ENCODE measurements at regions not wholly inside any gene's neighbourhood (a gene's known extent, or its start where the extent isn't known, plus 50 kb on each side); places are given as distances from the start of the nearest gene placed in this dataset.

DNA sequence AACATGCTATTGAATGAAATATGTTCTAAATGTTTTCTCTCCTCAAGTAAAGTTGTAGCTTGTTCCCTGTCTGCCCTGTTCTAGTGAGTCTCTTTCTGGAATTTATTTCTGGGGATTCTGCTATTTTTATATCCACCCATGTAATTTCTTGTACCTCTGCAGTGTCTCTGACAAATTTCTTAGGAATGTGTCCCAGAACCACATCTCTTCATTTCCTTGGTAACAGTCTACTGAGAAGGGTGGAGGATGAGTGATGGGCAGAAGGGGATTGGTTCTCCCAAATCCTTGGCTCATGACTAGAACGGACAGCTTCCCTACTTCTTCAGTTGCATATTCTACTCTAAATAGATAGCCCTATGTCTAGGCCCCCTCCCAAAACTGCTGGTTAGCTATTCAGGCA is 490.6 kb upstream of the LINC00305 start:
- TF ChIP-seq, protein P1, sequence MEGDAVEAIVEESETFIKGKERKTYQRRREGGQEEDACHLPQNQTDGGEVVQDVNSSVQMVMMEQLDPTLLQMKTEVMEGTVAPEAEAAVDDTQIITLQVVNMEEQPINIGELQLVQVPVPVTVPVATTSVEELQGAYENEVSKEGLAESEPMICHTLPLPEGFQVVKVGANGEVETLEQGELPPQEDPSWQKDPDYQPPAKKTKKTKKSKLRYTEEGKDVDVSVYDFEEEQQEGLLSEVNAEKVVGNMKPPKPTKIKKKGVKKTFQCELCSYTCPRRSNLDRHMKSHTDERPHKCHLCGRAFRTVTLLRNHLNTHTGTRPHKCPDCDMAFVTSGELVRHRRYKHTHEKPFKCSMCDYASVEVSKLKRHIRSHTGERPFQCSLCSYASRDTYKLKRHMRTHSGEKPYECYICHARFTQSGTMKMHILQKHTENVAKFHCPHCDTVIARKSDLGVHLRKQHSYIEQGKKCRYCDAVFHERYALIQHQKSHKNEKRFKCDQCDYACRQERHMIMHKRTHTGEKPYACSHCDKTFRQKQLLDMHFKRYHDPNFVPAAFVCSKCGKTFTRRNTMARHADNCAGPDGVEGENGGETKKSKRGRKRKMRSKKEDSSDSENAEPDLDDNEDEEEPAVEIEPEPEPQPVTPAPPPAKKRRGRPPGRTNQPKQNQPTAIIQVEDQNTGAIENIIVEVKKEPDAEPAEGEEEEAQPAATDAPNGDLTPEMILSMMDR (conservative IDR thresholded peaks at IDR 0.05 in 1 of 2, IDR thresholded peaks at IDR 0.05 in 1 of 2; ENCODE audit: extremely low read depth in 1 of 2, insufficient read depth in 1 of 2, low read depth in 1 of 2, low read length in 2 of 2) = no peak
- no peak for TF ChIP-seq EZH2 (IDR thresholded peaks at IDR 0.05; ENCODE audit: borderline replicate concordance, low read length)

Measured in mammary epithelial cell (primary cell).